Astrocyte of the spinal cord (primary cell): ENCODE measurements at regions not wholly inside any gene's neighbourhood (a gene's known extent, or its start where the extent isn't known, plus 50 kb on each side); places are given as distances from the start of the nearest gene placed in this dataset.
A peak's percentile ranks its signal among the peaks of the same experiment; 100 is the strongest.

Experiments
- DNase-seq: peaks from one replicate; pipeline ENCODE4 v3.0.0; 2011; ENCODE audit warnings: low read depth, low spot score
- H3K4me3 ChIP-seq: 2 replicates; pipeline ENCODE4 v1.5.1; 2011; ENCODE audit warnings: low read depth, mild to moderate bottlenecking, low read length, moderate library complexity
- in situ Hi-C: cut with HindIII; loops from 2 replicates; pipeline ENCODE4 v1.10.0; 2017; ENCODE audit warnings: low sequenced_read_pairs
- TF ChIP-seq, protein P1 (sequence below): IDR thresholded peaks from 2 replicates; pipeline ENCODE4 v1.5.1; 2012; ENCODE audit warnings: low read depth, mild to moderate bottlenecking, low read length, inconsistent platforms

DNA sequence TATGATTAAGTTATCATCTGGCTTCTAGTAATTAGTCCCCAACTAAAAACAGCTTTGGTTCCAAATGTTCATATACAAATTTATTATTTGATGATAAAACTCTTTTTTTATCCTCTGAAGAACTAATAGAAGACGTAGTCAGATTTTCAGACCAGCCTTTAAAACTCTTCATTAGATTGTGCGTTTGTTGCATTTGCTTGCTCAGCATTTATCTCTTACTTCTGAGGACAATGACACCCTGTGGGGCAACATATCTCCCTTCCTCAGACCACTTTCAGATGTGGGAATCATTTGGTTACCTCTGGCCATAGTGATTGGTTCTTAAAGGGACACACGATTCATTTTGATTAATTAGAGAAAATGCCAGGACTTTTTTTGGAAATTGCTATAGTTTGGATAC, 481.8 kb downstream of the HAO1 start:
- TF ChIP-seq, protein P1, sequence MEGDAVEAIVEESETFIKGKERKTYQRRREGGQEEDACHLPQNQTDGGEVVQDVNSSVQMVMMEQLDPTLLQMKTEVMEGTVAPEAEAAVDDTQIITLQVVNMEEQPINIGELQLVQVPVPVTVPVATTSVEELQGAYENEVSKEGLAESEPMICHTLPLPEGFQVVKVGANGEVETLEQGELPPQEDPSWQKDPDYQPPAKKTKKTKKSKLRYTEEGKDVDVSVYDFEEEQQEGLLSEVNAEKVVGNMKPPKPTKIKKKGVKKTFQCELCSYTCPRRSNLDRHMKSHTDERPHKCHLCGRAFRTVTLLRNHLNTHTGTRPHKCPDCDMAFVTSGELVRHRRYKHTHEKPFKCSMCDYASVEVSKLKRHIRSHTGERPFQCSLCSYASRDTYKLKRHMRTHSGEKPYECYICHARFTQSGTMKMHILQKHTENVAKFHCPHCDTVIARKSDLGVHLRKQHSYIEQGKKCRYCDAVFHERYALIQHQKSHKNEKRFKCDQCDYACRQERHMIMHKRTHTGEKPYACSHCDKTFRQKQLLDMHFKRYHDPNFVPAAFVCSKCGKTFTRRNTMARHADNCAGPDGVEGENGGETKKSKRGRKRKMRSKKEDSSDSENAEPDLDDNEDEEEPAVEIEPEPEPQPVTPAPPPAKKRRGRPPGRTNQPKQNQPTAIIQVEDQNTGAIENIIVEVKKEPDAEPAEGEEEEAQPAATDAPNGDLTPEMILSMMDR: no peak
- in situ Hi-C loops: no loop called here
- no peak overlapping the region for H3K4me3 ChIP-seq
- DNase-seq: no peak

DNA sequence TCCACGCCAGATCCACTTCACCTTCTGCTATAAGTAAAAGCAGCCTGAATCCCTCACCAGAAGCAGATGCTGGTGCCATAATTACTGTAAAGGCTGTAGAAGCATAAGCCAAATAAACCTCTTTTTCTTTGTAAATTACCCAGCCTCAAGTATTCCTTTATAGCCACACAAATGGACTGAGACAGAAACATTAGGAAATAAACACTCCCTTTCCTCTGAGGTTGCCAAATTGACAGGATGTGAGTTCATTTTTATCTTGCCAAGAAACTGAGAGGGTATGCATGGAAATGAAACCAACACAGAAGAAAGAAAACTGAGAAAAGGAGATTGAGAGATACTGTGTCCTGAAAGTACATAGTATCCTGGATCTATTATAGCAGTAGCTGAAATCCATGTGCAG, 481.2 kb downstream of the HAO1 start:
- in situ Hi-C loops: no loop called here
- no peak overlapping the region for H3K4me3 ChIP-seq
- TF ChIP-seq, protein P1: no peak
- DNase-seq: peak; percentile 37

DNA sequence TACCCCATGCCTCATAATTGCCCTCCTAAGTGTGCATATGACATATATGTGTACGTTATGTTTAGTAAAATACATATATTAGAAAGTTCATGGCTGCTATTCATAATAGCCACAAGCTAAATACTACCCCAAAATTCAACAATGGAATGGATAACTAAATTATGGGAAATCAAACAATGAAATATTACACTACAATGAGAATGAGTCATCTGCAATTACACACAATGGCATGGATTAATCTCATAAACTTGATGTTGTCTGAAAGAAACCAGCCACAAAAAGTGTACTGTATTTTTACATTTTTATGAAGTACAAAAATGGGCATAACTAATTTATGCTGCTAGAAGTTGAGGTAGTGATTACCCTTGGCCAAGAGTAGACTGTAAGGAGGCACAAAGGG, 477.0 kb downstream of the HAO1 start:
- H3K4me3 ChIP-seq: no peak overlapping the region
- no peak for DNase-seq
- TF ChIP-seq, protein P1: no peak
- in situ Hi-C loops: no loop called here

DNA sequence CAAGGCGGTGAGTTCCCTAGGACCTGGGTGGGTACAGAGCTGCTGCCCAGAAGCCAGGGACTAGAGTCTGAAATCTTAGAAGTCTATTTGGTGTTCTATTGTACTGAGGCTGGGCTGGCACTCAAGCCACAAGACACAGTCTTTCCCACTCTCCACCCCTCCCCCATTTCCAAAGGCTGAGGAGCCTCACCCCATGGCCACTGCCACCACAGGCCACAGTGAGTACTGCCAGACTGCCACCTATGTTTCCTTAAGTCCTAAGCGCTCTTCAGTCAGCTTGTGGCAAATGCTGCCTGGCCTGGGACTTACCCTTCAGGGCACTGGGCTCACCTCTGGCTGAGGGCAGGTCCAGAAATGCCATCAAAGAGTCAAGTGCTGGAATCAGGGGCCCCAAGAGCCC, 469.3 kb downstream of the HAO1 start:
- DNase-seq: no peak
- in situ Hi-C loops: no loop called here
- H3K4me3 ChIP-seq: no peak overlapping the region
- TF ChIP-seq, protein P1: no peak

DNA sequence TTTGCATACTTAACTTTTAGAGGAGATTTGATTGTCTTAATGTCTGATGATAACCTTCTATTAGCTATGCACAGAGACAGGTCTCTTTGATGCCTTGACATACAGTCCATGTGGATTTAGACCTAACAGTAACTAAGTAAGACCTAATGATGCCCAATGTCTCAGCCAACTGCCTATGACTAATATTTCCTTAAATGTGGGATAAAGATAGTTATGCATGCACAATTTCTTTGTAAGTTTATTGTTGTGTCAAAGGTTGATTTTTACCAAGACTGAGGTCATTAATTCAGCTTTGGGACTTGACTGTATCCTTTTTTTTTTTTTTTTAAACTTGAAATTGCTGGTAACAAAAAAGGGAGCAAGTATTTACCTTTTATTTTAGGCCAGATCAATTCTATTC, 450.0 kb downstream of the HAO1 start:
- H3K4me3 ChIP-seq: no peak overlapping the region
- TF ChIP-seq, protein P1: no peak
- no peak for DNase-seq
- in situ Hi-C loops: no loop called here

DNA sequence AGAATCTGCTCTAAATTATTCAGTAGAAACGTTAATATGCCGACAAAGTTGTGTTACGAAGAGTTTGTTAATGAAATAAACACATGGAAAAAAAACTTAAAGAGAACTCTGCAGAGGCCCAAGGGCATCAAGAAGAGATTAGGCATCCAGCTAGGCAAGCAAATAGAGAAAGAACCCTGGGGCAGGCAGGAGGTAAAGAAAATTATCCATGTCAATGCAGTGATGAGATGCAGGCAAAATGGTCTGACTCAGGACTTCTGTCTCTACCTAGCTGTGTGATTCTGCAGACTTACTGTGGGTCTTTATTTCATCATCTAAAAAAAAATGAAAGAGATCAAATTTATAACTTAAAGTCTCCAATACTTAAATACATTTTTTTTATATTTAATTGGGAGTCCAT, 448.0 kb downstream of the HAO1 start:
- in situ Hi-C loops: no loop called here
- TF ChIP-seq, protein P1: no peak
- DNase-seq: no peak
- H3K4me3 ChIP-seq: no peak overlapping the region

DNA sequence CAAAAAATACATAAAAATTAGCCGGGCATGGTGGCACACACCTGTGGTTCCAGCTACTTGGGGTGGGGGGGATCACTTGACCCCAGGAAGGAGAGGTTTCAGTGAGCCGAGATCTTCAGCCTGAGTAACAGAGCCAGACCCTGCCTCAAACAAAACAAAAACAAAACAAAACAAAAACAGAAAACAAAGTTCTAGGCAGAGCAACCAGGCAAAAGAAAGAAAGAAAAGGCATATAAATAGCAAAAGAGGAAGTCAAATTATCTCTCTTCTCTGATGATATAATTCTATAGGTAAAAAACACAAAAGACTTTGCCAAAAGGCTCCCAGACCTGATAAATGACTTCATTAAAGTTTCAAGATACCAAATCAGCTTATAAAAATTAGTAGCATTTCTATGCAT, 446.9 kb downstream of the HAO1 start:
- TF ChIP-seq, protein P1: no peak
- in situ Hi-C loops: no loop called here
- DNase-seq: no peak
- H3K4me3 ChIP-seq: no peak overlapping the region
